ENCODE measurements at regions not wholly inside any gene's neighbourhood (a gene's known extent, or its start where the extent isn't known, plus 50 kb on each side); places are given as distances from the start of the nearest gene placed in this dataset.
"Not testable (repeated sequence)": the region's sequence is repeated elsewhere in the genome, so short reads cannot be mapped to it uniquely, and the experiment has no call there.

GRCh38 chr9:42365244-42365945, 181.9 kb downstream of the SPATA31A6 start:
- H3K4me3 ChIP-seq (ENCODE audit: low read depth in 1 of 2, low read length in 2 of 2); H3K9me3 ChIP-seq (ENCODE audit: insufficient read depth, low read length, severe bottlenecking); H3K9ac ChIP-seq (ENCODE audit: low read depth, low read length); DNase-seq; H3K27me3 ChIP-seq (ENCODE audit: insufficient read depth, low read length, poor library complexity); H2AFZ ChIP-seq (ENCODE audit: low read depth, low read length); ATAC-seq (ENCODE audit: insufficient read depth, low read depth); H3K36me3 ChIP-seq (ENCODE audit: insufficient read depth, low read length); H3K4me1 ChIP-seq (ENCODE audit: insufficient read depth, low read length); H3K4me2 ChIP-seq (ENCODE audit: insufficient read depth, low read length); H3K79me2 ChIP-seq (ENCODE audit: insufficient read depth, low read length); H4K20me1 ChIP-seq (ENCODE audit: insufficient read depth, low read length); H3K27ac ChIP-seq (ENCODE audit: low read length): not testable (repeated sequence)

GRCh38 chr9:42368279-42368881, 184.9 kb downstream of the SPATA31A6 start:
- ATAC-seq (ENCODE audit: insufficient read depth, low read depth); H3K36me3 ChIP-seq (ENCODE audit: insufficient read depth, low read length); H3K4me2 ChIP-seq (ENCODE audit: insufficient read depth, low read length): not testable (repeated sequence)

GRCh38 chr9:42370172-42370571, 186.7 kb downstream of the SPATA31A6 start:
- H3K9ac ChIP-seq (ENCODE audit: low read depth, low read length); H2AFZ ChIP-seq (ENCODE audit: low read depth, low read length); DNase-seq; H3K27me3 ChIP-seq (ENCODE audit: insufficient read depth, low read length, poor library complexity); ATAC-seq (ENCODE audit: insufficient read depth, low read depth); H3K36me3 ChIP-seq (ENCODE audit: insufficient read depth, low read length); H3K4me2 ChIP-seq (ENCODE audit: insufficient read depth, low read length); H3K4me1 ChIP-seq (ENCODE audit: insufficient read depth, low read length); H3K9me3 ChIP-seq (ENCODE audit: insufficient read depth, low read length, severe bottlenecking); H3K27ac ChIP-seq (ENCODE audit: low read length); H3K79me2 ChIP-seq (ENCODE audit: insufficient read depth, low read length); H4K20me1 ChIP-seq (ENCODE audit: insufficient read depth, low read length); H3K4me3 ChIP-seq (ENCODE audit: low read depth in 1 of 2, low read length in 2 of 2): not testable (repeated sequence)

More at GRCh38 chr9:42368279-42368881, 184.9 kb downstream of the SPATA31A6 start:
- H2AFZ ChIP-seq (ENCODE audit: low read depth, low read length); H3K79me2 ChIP-seq (ENCODE audit: insufficient read depth, low read length); H3K4me3 ChIP-seq (ENCODE audit: low read depth in 1 of 2, low read length in 2 of 2); H3K4me1 ChIP-seq (ENCODE audit: insufficient read depth, low read length); H3K27me3 ChIP-seq (ENCODE audit: insufficient read depth, low read length, poor library complexity); H3K27ac ChIP-seq (ENCODE audit: low read length); H3K9ac ChIP-seq (ENCODE audit: low read depth, low read length); DNase-seq; H4K20me1 ChIP-seq (ENCODE audit: insufficient read depth, low read length); H3K9me3 ChIP-seq (ENCODE audit: insufficient read depth, low read length, severe bottlenecking): not testable (repeated sequence)

GRCh38 chr9:42371417-42371816, 188.0 kb downstream of the SPATA31A6 start:
- H3K4me2 ChIP-seq (ENCODE audit: insufficient read depth, low read length); H3K4me3 ChIP-seq (ENCODE audit: low read depth in 1 of 2, low read length in 2 of 2); H2AFZ ChIP-seq (ENCODE audit: low read depth, low read length); H3K27ac ChIP-seq (ENCODE audit: low read length); H3K27me3 ChIP-seq (ENCODE audit: insufficient read depth, low read length, poor library complexity); H3K9me3 ChIP-seq (ENCODE audit: insufficient read depth, low read length, severe bottlenecking); H4K20me1 ChIP-seq (ENCODE audit: insufficient read depth, low read length); H3K79me2 ChIP-seq (ENCODE audit: insufficient read depth, low read length); H3K9ac ChIP-seq (ENCODE audit: low read depth, low read length); H3K4me1 ChIP-seq (ENCODE audit: insufficient read depth, low read length); ATAC-seq (ENCODE audit: insufficient read depth, low read depth); H3K36me3 ChIP-seq (ENCODE audit: insufficient read depth, low read length); DNase-seq: not testable (repeated sequence)

- not testable (repeated sequence) for DNase-seq; H3K9ac ChIP-seq (ENCODE audit: low read depth, low read length); H3K9me3 ChIP-seq (ENCODE audit: insufficient read depth, low read length, severe bottlenecking); H3K4me1 ChIP-seq (ENCODE audit: insufficient read depth, low read length); H3K27me3 ChIP-seq (ENCODE audit: insufficient read depth, low read length, poor library complexity); H3K79me2 ChIP-seq (ENCODE audit: insufficient read depth, low read length); H3K36me3 ChIP-seq (ENCODE audit: insufficient read depth, low read length); H3K4me2 ChIP-seq (ENCODE audit: insufficient read depth, low read length); H4K20me1 ChIP-seq (ENCODE audit: insufficient read depth, low read length); ATAC-seq (ENCODE audit: insufficient read depth, low read depth); H3K4me3 ChIP-seq (ENCODE audit: low read depth in 1 of 2, low read length in 2 of 2); H2AFZ ChIP-seq (ENCODE audit: low read depth, low read length); H3K27ac ChIP-seq (ENCODE audit: low read length)
Observed at GRCh38 chr9:42377530-42378417, 194.3 kb downstream of the SPATA31A6 start.

All from DND-41 (cell line).